ENCODE measurements at regions not wholly inside any gene's neighbourhood (a gene's known extent, or its start where the extent isn't known, plus 50 kb on each side); places are given as distances from the start of the nearest gene placed in this dataset.
"Not testable (repeated sequence)": the region's sequence is repeated elsewhere in the genome, so short reads cannot be mapped to it uniquely, and the experiment has no call there.

- H3K27ac ChIP-seq: peak overlapping the region; percentile 93
Observed at GRCh38 chr14:51341338-51341737, 101.3 kb downstream of the TMX1 start.

GRCh38 chr14:51342226-51342625, 102.2 kb downstream of the TMX1 start:
- peak overlapping the region; percentile 93 for H3K27ac ChIP-seq

More at GRCh38 chr14:51341338-51341737, 101.3 kb downstream of the TMX1 start:
- peak; percentile 40 for DNase-seq (ENCODE audit: low read depth, low spot score)

GRCh38 chr14:51351997-51352396, 112.0 kb downstream of the TMX1 start:
- no peak overlapping the region for H3K27ac ChIP-seq
- DNase-seq (ENCODE audit: low read depth, low spot score): no peak

More at GRCh38 chr14:51342226-51342625, 102.2 kb downstream of the TMX1 start:
- DNase-seq (ENCODE audit: low read depth, low spot score): peak; percentile 98

- H3K27ac ChIP-seq: no peak overlapping the region
- no peak for DNase-seq (ENCODE audit: low read depth, low spot score)
Observed at GRCh38 chr14:51353901-51354300, 113.9 kb downstream of the TMX1 start.

DNA sequence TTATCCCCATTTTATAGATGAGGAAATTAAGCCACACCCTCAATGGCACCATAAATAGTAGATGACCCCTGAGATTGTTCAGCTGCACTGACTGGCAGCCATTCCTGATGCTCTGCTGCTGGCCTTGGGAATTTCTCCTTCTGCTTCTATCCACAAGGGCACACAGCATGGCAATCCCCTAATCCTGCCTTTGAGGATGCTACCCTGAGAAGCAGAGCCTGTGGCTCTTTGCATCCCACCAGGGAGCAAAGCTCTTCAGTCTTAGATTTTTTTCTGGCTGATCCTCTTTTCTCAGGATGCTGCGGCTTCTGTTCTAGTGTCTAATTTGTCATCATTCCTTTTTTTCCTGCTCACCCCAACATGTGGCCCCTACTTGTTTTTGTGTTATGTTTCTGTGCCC, 114.8 kb downstream of the TMX1 start:
- no peak overlapping the region for H3K27ac ChIP-seq
- no peak for DNase-seq (ENCODE audit: low read depth, low spot score)

GRCh38 chr14:51356381-51356780, 116.3 kb downstream of the TMX1 start:
- no peak for DNase-seq (ENCODE audit: low read depth, low spot score)
- no peak overlapping the region for H3K27ac ChIP-seq

GRCh38 chr14:51357250-51357649, 117.2 kb downstream of the TMX1 start:
- DNase-seq (ENCODE audit: low read depth, low spot score): no peak
- H3K27ac ChIP-seq: peak overlapping the region; percentile 31

DNA sequence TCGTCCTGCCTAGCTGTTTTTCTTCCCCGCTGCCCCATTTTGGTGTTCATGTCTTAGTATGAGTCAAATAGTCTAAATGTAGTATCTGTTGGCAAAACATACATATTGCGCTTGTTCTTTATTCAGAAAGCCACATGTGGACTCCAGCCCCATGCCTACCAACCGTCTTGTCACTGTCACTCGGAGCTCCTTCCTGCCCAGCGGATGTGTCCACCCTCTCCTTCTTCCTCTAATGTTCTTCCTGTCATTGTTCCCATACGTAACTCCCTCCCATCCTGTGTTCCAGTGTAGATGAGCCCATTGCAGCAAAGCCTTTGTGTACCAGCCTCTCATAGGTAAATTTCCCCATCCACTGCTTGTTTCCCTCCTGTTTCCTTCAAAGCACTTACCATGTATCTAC, 120.5 kb downstream of the TMX1 start:
- no peak overlapping the region for H3K27ac ChIP-seq
- DNase-seq (ENCODE audit: low read depth, low spot score): no peak

DNA sequence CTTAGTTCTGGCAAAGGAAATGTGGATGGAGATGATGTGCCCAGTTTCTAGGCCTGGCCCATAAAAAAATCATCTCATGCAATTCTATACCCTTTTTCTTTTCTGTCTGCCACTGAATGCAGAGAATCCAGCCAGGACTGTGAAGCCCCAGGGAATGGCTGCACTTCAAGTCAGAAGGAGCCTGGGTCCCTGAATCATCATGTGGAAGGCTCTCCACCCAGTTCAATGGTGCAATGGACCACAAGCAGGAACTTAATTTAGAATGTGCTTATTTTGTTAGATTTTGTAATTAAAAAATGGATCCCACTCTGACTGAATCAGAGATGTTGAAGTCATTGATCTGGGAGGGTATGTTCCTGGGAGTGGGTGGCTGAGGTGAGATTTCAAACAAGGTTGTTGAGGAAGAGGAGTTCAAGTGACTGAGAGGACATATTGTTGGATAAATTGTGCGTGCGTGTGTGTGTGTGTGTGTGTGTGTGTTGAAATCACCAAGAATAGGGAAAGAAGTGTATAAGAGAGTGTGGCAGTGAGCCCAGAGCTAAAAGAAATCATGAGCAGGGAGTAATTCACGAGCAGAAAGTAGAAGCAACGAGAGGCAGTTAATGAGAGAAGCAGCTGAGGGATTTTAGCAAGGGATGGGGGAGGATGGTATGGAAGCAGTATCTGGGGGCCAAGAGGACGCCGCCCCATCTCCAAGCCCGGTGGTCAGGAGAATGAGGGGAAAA, 125.4 kb downstream of the TMX1 start:
- no peak for DNase-seq (ENCODE audit: low read depth, low spot score)

GRCh38 chr14:51366460-51366859, 126.4 kb downstream of the TMX1 start:
- H3K27ac ChIP-seq; DNase-seq (ENCODE audit: low read depth, low spot score): not testable (repeated sequence)

More for the DNA sequence above, 125.4 kb downstream of the TMX1 start:
- H3K27ac ChIP-seq: no peak overlapping the region

DNA sequence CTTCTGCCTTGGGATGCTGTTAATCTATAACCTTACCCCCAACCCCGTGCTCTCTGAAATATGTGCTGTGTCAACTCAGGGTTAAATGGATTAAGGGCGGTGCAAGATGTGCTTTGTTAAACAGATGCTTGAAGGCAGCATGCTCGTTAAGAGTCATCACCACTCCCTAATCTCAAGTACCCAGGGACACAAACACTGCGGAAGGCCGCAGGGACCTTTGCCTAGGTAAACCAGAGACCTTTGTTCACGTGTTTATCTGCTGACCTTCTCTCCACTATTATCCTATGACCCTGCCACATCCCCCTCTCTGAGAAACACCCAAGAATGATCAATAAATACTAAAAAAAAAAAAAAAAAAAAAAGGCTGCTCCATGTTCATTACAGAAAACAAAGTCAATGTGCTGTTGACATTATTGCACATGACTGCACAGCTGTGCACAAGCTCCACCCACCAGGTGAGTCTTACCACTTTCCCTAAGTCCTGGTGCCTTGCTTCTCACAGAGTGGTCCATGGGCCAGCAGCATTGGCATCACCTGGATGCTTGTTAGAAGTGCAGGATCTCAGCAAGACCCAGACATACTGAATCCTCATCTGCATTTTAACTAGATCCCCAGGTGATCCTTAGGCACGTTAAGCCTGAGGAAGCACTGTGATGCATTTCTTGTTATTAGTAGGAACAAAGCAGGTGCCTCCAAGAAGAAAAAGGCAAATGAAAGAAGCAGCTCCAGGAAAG, 127.0 kb downstream of the TMX1 start:
- H3K27ac ChIP-seq: peak overlapping the region; percentile 33
- not testable (repeated sequence) for DNase-seq (ENCODE audit: low read depth, low spot score)

- H3K27ac ChIP-seq: peak overlapping the region; percentile 33
- no peak for DNase-seq (ENCODE audit: low read depth, low spot score)
Observed at GRCh38 chr14:51367600-51367931, 127.5 kb downstream of the TMX1 start.

DNA sequence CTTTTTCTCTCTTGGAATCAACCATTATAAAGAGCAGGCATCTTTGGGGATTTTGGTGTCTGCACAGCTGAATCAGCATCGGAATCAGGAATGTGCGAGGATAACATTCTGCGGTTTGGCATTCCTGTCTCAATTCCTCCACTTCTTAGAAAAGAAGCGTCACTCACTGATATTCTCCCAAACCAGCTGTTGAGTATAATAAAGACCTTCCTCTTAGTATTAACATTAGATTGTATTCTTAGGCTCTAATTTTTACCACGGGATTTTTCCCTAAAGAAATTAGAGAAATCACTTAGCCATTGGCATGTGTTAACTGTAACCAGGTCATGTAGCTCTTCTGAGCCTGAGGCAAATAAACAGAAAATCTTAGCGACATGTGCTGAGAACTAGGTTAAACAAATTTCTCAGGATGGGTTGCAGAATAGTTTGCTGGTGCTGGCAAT, 128.7 kb downstream of the TMX1 start:
- DNase-seq (ENCODE audit: low read depth, low spot score): no peak
- H3K27ac ChIP-seq: peak overlapping the region; percentile 33

DNA sequence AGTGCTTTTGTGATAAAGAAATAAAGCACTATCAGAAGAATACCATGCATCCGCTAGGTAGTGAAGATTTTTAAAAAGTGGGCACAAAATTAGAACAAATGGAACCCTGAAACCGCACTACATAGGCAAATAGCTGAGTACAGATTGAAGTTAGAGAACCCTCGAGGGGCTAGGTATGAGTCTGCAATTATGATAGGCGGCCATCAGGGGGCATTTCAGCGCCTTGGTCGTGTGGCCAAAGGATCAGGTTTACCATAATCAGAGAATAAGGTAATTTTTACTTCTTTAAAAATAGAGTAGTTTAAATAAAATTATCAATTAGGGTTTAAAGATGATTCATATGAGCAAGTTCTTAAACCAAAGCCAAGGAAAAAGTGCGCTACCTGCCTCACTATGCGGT, 129.8 kb downstream of the TMX1 start:
- DNase-seq (ENCODE audit: low read depth, low spot score): no peak

GRCh38 chr14:51370758-51371386, 130.8 kb downstream of the TMX1 start:
- no peak overlapping the region for H3K27ac ChIP-seq
- no peak for DNase-seq (ENCODE audit: low read depth, low spot score)

More for the DNA sequence above, 129.8 kb downstream of the TMX1 start:
- no peak overlapping the region for H3K27ac ChIP-seq

GRCh38 chr14:51377186-51377585, 137.1 kb downstream of the TMX1 start:
- not testable (repeated sequence) for H3K27ac ChIP-seq; DNase-seq (ENCODE audit: low read depth, low spot score)

DNA sequence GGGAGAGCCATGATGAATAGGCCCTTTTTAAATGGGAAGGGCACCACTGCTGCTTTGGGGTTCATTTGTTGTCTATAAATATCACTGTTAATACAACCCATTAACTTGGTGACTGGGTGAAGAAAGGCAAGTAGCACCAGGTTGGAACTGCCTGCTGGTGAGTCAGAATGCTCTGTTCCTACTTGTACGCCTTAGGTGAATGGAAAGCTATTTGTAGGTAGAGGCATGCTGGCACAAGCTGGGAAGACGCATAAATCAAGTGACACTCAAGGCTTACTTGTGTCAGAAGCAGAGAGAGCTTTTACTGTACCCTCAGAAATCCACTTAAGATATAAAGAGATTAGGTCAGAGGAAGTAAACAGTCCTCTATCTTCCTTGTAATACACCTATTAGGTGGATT, 142.5 kb downstream of the TMX1 start:
- peak; percentile 100 for DNase-seq (ENCODE audit: low read depth, low spot score)
- H3K27ac ChIP-seq: peak overlapping the region; percentile 96

GRCh38 chr14:51386411-51386810, 146.4 kb downstream of the TMX1 start:
- H3K27ac ChIP-seq: peak overlapping the region; percentile 35
- no peak for DNase-seq (ENCODE audit: low read depth, low spot score)

- no peak for DNase-seq (ENCODE audit: low read depth, low spot score)
- peak overlapping the region; percentile 35 for H3K27ac ChIP-seq
Observed at GRCh38 chr14:51386983-51387735, 147.1 kb downstream of the TMX1 start.

DNA sequence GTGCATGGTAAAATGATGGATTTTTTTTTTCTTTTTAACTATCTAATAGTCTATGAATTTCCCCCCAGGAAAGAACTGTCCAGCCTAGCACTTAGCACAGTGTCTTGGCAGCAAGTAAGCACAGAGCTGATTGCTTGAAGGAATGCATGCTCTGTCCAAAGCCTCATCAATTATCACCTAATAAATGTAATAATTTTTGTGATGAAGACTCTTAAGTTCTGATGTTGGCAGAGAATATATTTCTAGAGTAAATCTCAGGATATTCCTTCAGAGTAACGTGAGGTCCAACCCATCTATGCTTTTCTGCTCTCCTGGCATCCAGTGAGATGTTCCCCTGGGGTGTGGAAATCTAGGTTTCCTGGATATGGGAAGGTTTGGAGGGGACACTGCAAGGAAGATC, 152.4 kb downstream of the TMX1 start:
- no peak overlapping the region for H3K27ac ChIP-seq
- no peak for DNase-seq (ENCODE audit: low read depth, low spot score)

All from epithelial cell of prostate (primary cell).